ENCODE measurements at regions not wholly inside any gene's neighbourhood (a gene's known extent, or its start where the extent isn't known, plus 50 kb on each side); places are given as distances from the start of the nearest gene placed in this dataset.

GRCh38 chr4:180792541-180792940 is 1450.7 kb upstream of the TENM3 start:
- no peak for DNase-seq (ENCODE audit: low read depth in 2 of 2)

- DNase-seq (ENCODE audit: low read depth in 2 of 2): no peak
Observed at GRCh38 chr4:180794333-180794732, 1448.9 kb upstream of the TENM3 start.

- no peak for DNase-seq (ENCODE audit: low read depth in 2 of 2)
Observed at GRCh38 chr4:180798036-180798577, 1445.1 kb upstream of the TENM3 start.

GRCh38 chr4:180799798-180800197 is 1443.4 kb upstream of the TENM3 start:
- DNase-seq (ENCODE audit: low read depth in 2 of 2): no peak

GRCh38 chr4:180805101-180805500 is 1438.1 kb upstream of the TENM3 start:
- no peak for DNase-seq (ENCODE audit: low read depth in 2 of 2)

GRCh38 chr4:180808862-180809261 is 1434.3 kb upstream of the TENM3 start:
- DNase-seq (ENCODE audit: low read depth in 2 of 2): no peak

GRCh38 chr4:180809439-180809838 is 1433.8 kb upstream of the TENM3 start:
- no peak for DNase-seq (ENCODE audit: low read depth in 2 of 2)

- DNase-seq (ENCODE audit: low read depth in 2 of 2): no peak
Observed at GRCh38 chr4:180810581-180810980, 1432.6 kb upstream of the TENM3 start.

GRCh38 chr4:180811556-180811955 is 1431.6 kb upstream of the TENM3 start:
- no peak for DNase-seq (ENCODE audit: low read depth in 2 of 2)

- no peak for DNase-seq (ENCODE audit: low read depth in 2 of 2)
Observed at GRCh38 chr4:180812783-180813182, 1430.4 kb upstream of the TENM3 start.

GRCh38 chr4:180814875-180815417 is 1428.3 kb upstream of the TENM3 start:
- DNase-seq (ENCODE audit: low read depth in 2 of 2): no peak

GRCh38 chr4:180817529-180817928 is 1425.7 kb upstream of the TENM3 start:
- no peak for DNase-seq (ENCODE audit: low read depth in 2 of 2)

GRCh38 chr4:180823108-180823507 is 1420.1 kb upstream of the TENM3 start:
- DNase-seq (ENCODE audit: low read depth in 2 of 2): no peak

GRCh38 chr4:180827232-180828009 is 1415.8 kb upstream of the TENM3 start:
- DNase-seq (ENCODE audit: low read depth in 2 of 2): no peak

- DNase-seq (ENCODE audit: low read depth in 2 of 2): no peak
Observed at GRCh38 chr4:180828455-180829018, 1414.7 kb upstream of the TENM3 start.

GRCh38 chr4:180832073-180832472 is 1411.1 kb upstream of the TENM3 start:
- DNase-seq (ENCODE audit: low read depth in 2 of 2): no peak

- no peak for DNase-seq (ENCODE audit: low read depth in 2 of 2)
Observed at GRCh38 chr4:180840142-180840541, 1403.1 kb upstream of the TENM3 start.

GRCh38 chr4:180850318-180850940 is 1392.8 kb upstream of the TENM3 start:
- DNase-seq (ENCODE audit: low read depth in 2 of 2): no peak

- DNase-seq (ENCODE audit: low read depth in 2 of 2): no peak
Observed at GRCh38 chr4:180852738-180853137, 1390.5 kb upstream of the TENM3 start.

GRCh38 chr4:180855184-180855583 is 1388.0 kb upstream of the TENM3 start:
- DNase-seq (ENCODE audit: low read depth in 2 of 2): no peak

GRCh38 chr4:180860089-180860720 is 1383.0 kb upstream of the TENM3 start:
- DNase-seq (ENCODE audit: low read depth in 2 of 2): no peak

GRCh38 chr4:180861651-180862050 is 1381.6 kb upstream of the TENM3 start:
- no peak for DNase-seq (ENCODE audit: low read depth in 2 of 2)

All from stimulated activated CD4-positive, alpha-beta T cell treated with anti-CD3 and anti-CD28 coated beads, Interleukin-1b, Interleukin-23, amount 100 ng/mL, for 4 hours (primary cell).